H7 (cell line): ENCODE measurements at regions not wholly inside any gene's neighbourhood (a gene's known extent, or its start where the extent isn't known, plus 50 kb on each side); places are given as distances from the start of the nearest gene placed in this dataset.
"Not testable (repeated sequence)": the region's sequence is repeated elsewhere in the genome, so short reads cannot be mapped to it uniquely, and the experiment has no call there.

Experiments used
- DNase-seq: peaks from one replicate; pipeline ENCODE4 v3.0.0; 2012
- H3K27me3 ChIP-seq: 2 replicates; pipeline ENCODE4 v1.6.0; 2011; ENCODE audit warnings: mild to moderate bottlenecking, low read length; ENCODE audit not compliant: control insufficient read depth, insufficient read depth
- H3K36me3 ChIP-seq: replicated peaks from 2 replicates; pipeline ENCODE4 v1.5.1; 2011; ENCODE audit warnings: low read length; ENCODE audit not compliant: control insufficient read depth, insufficient read depth
- H3K4me3 ChIP-seq: 2 replicates; pipeline ENCODE4 v1.5.1; 2011; ENCODE audit warnings: low read depth, mild to moderate bottlenecking, control low read depth, low read length, moderate library complexity; ENCODE audit not compliant: insufficient read depth

- no peaks in the 10 kb centered on the region for H3K27me3 ChIP-seq
- DNase-seq = no peak
- H3K36me3 ChIP-seq = no peaks in the 10 kb centered on the region
- no peak overlapping the region for H3K4me3 ChIP-seq
Observed at GRCh38 chr10:30215623-30216022, 133.5 kb downstream of the MTPAP start.

GRCh38 chr10:30215141-30215540 is 133.9 kb downstream of the MTPAP start:
- no peaks in the 10 kb centered on the region for H3K36me3 ChIP-seq
- H3K4me3 ChIP-seq = no peak overlapping the region
- no peaks in the 10 kb centered on the region for H3K27me3 ChIP-seq
- no peak for DNase-seq

GRCh38 chr10:30210296-30210695 is 138.8 kb downstream of the MTPAP start:
- DNase-seq = no peak
- H3K36me3 ChIP-seq = no peaks in the 10 kb centered on the region
- no peaks in the 10 kb centered on the region for H3K27me3 ChIP-seq
- H3K4me3 ChIP-seq = no peak overlapping the region

- no peak for DNase-seq
- H3K27me3 ChIP-seq = no peaks in the 10 kb centered on the region
- no peak overlapping the region for H3K4me3 ChIP-seq
- H3K36me3 ChIP-seq = no peaks in the 10 kb centered on the region
Observed at GRCh38 chr10:30208330-30208729, 140.7 kb downstream of the MTPAP start.

GRCh38 chr10:30207485-30208052 is 141.5 kb downstream of the MTPAP start:
- DNase-seq = no peak
- Histone ChIP-seq H3K36me3 (no peaks in the 10 kb centered on the region), H3K4me3 (no peak overlapping the region), H3K27me3 (no peaks in the 10 kb centered on the region)

GRCh38 chr10:30200017-30200415 is 140.6 kb upstream of the JCAD start:
- no peak for DNase-seq
- H3K36me3 ChIP-seq = no peaks in the 10 kb centered on the region

GRCh38 chr10:30199376-30200016 is 140.1 kb upstream of the JCAD start:
- Histone ChIP-seq H3K4me3 (no peak overlapping the region), H3K27me3 (no peaks in the 10 kb centered on the region), H3K36me3 (no peaks in the 10 kb centered on the region)
- DNase-seq = no peak

More at GRCh38 chr10:30200017-30200415, 140.6 kb upstream of the JCAD start:
- H3K27me3 ChIP-seq = no peaks in the 10 kb centered on the region
- H3K4me3 ChIP-seq = no peak overlapping the region

- Histone ChIP-seq H3K27me3 (no peaks in the 10 kb centered on the region), H3K36me3 (no peaks in the 10 kb centered on the region), H3K4me3 (no peak overlapping the region)
- DNase-seq = no peak
Observed at GRCh38 chr10:30197186-30197585, 137.8 kb upstream of the JCAD start.

- H3K36me3 ChIP-seq, DNase-seq, H3K27me3 ChIP-seq, H3K4me3 ChIP-seq: not testable (repeated sequence)
Observed at GRCh38 chr10:30196559-30196958, 137.2 kb upstream of the JCAD start.

GRCh38 chr10:30192846-30193608 is 133.6 kb upstream of the JCAD start:
- DNase-seq = no peak
- Histone ChIP-seq H3K27me3 (no peaks in the 10 kb centered on the region), H3K36me3 (no peaks in the 10 kb centered on the region), H3K4me3 (no peak overlapping the region)

GRCh38 chr10:30190577-30191552 is 131.5 kb upstream of the JCAD start:
- Histone ChIP-seq H3K27me3 (no peaks in the 10 kb centered on the region), H3K36me3 (no peaks in the 10 kb centered on the region), H3K4me3 (no peak overlapping the region)

GRCh38 chr10:30189238-30189580 is 129.8 kb upstream of the JCAD start:
- Histone ChIP-seq H3K4me3 (no peak overlapping the region), H3K36me3 (no peaks in the 10 kb centered on the region), H3K27me3 (no peaks in the 10 kb centered on the region)
- no peak for DNase-seq

More at GRCh38 chr10:30190577-30191552, 131.5 kb upstream of the JCAD start:
- no peak for DNase-seq

- DNase-seq = no peak
- H3K27me3 ChIP-seq = no peaks in the 10 kb centered on the region
Observed at GRCh38 chr10:30188556-30189237, 129.3 kb upstream of the JCAD start.

GRCh38 chr10:30188101-30188500 is 128.7 kb upstream of the JCAD start:
- no peak for DNase-seq

More at GRCh38 chr10:30188556-30189237, 129.3 kb upstream of the JCAD start:
- Histone ChIP-seq H3K4me3 (no peak overlapping the region), H3K36me3 (no peaks in the 10 kb centered on the region)

More at GRCh38 chr10:30188101-30188500, 128.7 kb upstream of the JCAD start:
- H3K27me3 ChIP-seq = no peaks in the 10 kb centered on the region
- no peaks in the 10 kb centered on the region for H3K36me3 ChIP-seq
- H3K4me3 ChIP-seq = no peak overlapping the region
